ENCODE measurements at regions not wholly inside any gene's neighbourhood (a gene's known extent, or its start where the extent isn't known, plus 50 kb on each side); places are given as distances from the start of the nearest gene placed in this dataset.

GRCh38 chr16:86255966-86256365 is 254.4 kb upstream of the FOXF1 start:
- no peak for TF ChIP-seq CTCF (IDR thresholded peaks at IDR 0.05)
- no peak for TF ChIP-seq EP300 (IDR thresholded peaks at IDR 0.05)

Measured in sigmoid colon (tissue), 4 donors.